ENCODE measurements at regions not wholly inside any gene's neighbourhood (a gene's known extent, or its start where the extent isn't known, plus 50 kb on each side); places are given as distances from the start of the nearest gene placed in this dataset.

DNA sequence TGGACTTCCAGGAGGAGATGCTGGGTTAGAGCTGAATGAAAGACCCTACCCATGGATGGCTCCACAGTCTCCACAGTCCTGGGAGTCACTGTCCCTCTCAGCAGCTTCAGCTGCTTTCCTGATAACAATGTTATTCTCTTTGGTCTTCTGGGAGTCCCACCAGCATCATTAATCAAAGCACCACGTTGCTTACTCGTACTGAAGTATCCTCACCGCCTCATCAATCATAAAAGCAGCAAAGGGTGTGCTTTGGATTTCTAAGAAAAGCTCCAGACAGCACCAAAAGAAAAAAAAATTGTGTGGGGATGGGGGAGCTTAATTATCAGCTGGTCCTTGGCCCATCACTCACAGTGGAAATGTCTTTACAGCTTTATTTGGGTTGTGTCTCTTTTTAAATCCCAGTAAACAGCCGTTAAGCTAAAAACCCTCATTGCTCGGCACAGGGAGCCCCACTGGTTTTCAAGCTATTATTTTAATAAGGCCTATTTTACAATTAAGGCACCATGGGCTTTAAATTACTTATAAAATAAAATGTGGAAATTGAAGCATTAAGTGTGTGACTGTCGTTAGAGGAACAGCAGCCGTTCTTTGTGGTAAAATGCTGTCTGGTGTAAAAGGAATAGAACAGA, 538.0 kb downstream of the EBF1 start:
- no peaks in the 10 kb centered on the region for H3K9me3 Mint-ChIP-seq
- H3K4me1 ChIP-seq (ENCODE audit: control insufficient read depth, insufficient read depth, low read length): no peaks in the 10 kb centered on the region
- H3K27me3 ChIP-seq (ENCODE audit: control insufficient read depth, insufficient read depth, low read length, poor library complexity, severe bottlenecking): no peaks in the 10 kb centered on the region
- no peaks in the 10 kb centered on the region for H3K36me3 ChIP-seq (ENCODE audit: control insufficient read depth, insufficient read depth, low read length)
- no peak overlapping the region for H3K27ac ChIP-seq (ENCODE audit: low read depth, low read length)
- no peak overlapping the region for H3K27ac Mint-ChIP-seq
- no peak for DNase-seq
- H3K4me3 Mint-ChIP-seq: no peak overlapping the region
- TF ChIP-seq, protein P1, sequence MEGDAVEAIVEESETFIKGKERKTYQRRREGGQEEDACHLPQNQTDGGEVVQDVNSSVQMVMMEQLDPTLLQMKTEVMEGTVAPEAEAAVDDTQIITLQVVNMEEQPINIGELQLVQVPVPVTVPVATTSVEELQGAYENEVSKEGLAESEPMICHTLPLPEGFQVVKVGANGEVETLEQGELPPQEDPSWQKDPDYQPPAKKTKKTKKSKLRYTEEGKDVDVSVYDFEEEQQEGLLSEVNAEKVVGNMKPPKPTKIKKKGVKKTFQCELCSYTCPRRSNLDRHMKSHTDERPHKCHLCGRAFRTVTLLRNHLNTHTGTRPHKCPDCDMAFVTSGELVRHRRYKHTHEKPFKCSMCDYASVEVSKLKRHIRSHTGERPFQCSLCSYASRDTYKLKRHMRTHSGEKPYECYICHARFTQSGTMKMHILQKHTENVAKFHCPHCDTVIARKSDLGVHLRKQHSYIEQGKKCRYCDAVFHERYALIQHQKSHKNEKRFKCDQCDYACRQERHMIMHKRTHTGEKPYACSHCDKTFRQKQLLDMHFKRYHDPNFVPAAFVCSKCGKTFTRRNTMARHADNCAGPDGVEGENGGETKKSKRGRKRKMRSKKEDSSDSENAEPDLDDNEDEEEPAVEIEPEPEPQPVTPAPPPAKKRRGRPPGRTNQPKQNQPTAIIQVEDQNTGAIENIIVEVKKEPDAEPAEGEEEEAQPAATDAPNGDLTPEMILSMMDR (conservative IDR thresholded peaks at IDR 0.05): no peak
- H3K4me1 Mint-ChIP-seq: no peaks in the 10 kb centered on the region
- no peaks in the 10 kb centered on the region for H3K36me3 Mint-ChIP-seq (ENCODE audit: low read depth)
- H3K9ac ChIP-seq (ENCODE audit: extremely low read depth, low read length, poor library complexity, severe bottlenecking): no peak overlapping the region
- H3K27me3 Mint-ChIP-seq (ENCODE audit: insufficient read depth): no peaks in the 10 kb centered on the region
- H3K9me3 ChIP-seq (ENCODE audit: control insufficient read depth, low read length): no peaks in the 10 kb centered on the region
- H3K4me3 ChIP-seq (ENCODE audit: low read length): no peak overlapping the region
- 90% methylated on average over 7 of the region's 7 CpGs; no CpG with 5 or more reads in 1 of the 2 experiments for WGBS, 2 experiments (ENCODE audit: insufficient coverage in 1 of 2, insufficient read length in 1 of 2)

DNA sequence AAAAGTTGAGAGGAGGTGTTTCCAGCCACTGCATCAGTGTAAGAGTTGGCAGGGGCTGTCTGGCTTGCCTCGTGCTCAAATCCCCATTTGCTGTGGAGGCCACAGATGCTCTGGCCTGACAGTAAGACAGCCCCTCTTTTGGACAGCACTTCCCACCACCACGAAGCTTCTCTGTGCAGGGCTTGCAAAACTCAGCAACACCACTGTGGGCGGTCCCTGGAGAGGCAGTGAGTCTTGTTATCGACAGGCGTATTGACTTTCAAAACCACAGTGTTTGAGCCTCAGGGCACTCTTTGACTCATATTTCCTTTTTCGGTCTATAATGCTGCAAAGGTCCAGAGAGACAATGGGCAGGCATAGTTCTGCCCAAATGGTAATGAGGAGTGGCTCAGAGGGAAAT, 539.5 kb downstream of the EBF1 start:
- H3K27me3 Mint-ChIP-seq (ENCODE audit: insufficient read depth): no peaks in the 10 kb centered on the region
- Histone ChIP-seq H3K27me3 (ENCODE audit: control insufficient read depth, insufficient read depth, low read length, poor library complexity, severe bottlenecking) (no peaks in the 10 kb centered on the region), H3K4me3 (ENCODE audit: low read length) (no peak overlapping the region), H3K4me1 (ENCODE audit: control insufficient read depth, insufficient read depth, low read length) (no peaks in the 10 kb centered on the region), H3K9me3 (ENCODE audit: control insufficient read depth, low read length) (no peaks in the 10 kb centered on the region), H3K36me3 (ENCODE audit: control insufficient read depth, insufficient read depth, low read length) (no peaks in the 10 kb centered on the region), H3K9ac (ENCODE audit: extremely low read depth, low read length, poor library complexity, severe bottlenecking) (no peak overlapping the region), H3K27ac (ENCODE audit: low read depth, low read length) (no peak overlapping the region)
- TF ChIP-seq, protein P1 (conservative IDR thresholded peaks at IDR 0.05): no peak
- H3K9me3 Mint-ChIP-seq: no peaks in the 10 kb centered on the region
- 80 to 90% methylated on average over 5 to 6 of the region's 6 CpGs for WGBS, 2 experiments (ENCODE audit: insufficient coverage in 1 of 2, insufficient read length in 1 of 2)
- no peaks in the 10 kb centered on the region for H3K36me3 Mint-ChIP-seq (ENCODE audit: low read depth)
- H3K4me3 Mint-ChIP-seq: no peak overlapping the region
- no peak overlapping the region for H3K27ac Mint-ChIP-seq
- no peaks in the 10 kb centered on the region for H3K4me1 Mint-ChIP-seq
- no peak for DNase-seq

DNA sequence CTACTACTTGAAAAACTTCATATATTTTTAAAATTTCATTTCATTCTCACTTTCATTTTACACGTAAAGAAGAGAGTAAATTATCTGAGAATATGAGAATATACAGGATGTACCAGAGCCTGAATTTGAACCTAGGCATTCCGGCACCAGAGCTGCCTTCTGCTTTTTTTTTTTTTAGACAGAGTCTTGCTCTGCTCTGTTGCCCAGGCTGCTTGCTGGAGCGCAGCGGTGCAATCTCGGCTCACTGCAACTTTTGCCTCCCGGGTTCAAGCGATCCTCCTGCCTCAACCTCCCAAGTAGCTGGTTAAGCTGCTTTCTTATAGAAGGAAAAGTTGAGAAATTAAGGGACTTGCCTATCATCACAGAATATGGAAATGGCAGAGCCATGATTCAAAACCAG, 540.1 kb downstream of the EBF1 start:
- no peak for DNase-seq
- no peaks in the 10 kb centered on the region for H3K9me3 Mint-ChIP-seq
- Histone ChIP-seq H3K4me3 (ENCODE audit: low read length) (no peak overlapping the region), H3K36me3 (ENCODE audit: control insufficient read depth, insufficient read depth, low read length) (no peaks in the 10 kb centered on the region), H3K27ac (ENCODE audit: low read depth, low read length) (no peak overlapping the region), H3K9ac (ENCODE audit: extremely low read depth, low read length, poor library complexity, severe bottlenecking) (no peak overlapping the region), H3K4me1 (ENCODE audit: control insufficient read depth, insufficient read depth, low read length) (no peaks in the 10 kb centered on the region), H3K9me3 (ENCODE audit: control insufficient read depth, low read length) (no peaks in the 10 kb centered on the region), H3K27me3 (ENCODE audit: control insufficient read depth, insufficient read depth, low read length, poor library complexity, severe bottlenecking) (no peaks in the 10 kb centered on the region)
- WGBS, 2 experiments (ENCODE audit: insufficient coverage in 1 of 2, insufficient read length in 1 of 2): 82 to 90% methylated on average over 1 to 7 of the region's 7 CpGs
- TF ChIP-seq, protein P1 (conservative IDR thresholded peaks at IDR 0.05): no peak
- H3K4me3 Mint-ChIP-seq: no peak overlapping the region
- no peak overlapping the region for H3K27ac Mint-ChIP-seq
- no peaks in the 10 kb centered on the region for H3K27me3 Mint-ChIP-seq (ENCODE audit: insufficient read depth)
- H3K36me3 Mint-ChIP-seq (ENCODE audit: low read depth): no peaks in the 10 kb centered on the region
- H3K4me1 Mint-ChIP-seq: no peaks in the 10 kb centered on the region

Data from endodermal cell (in vitro differentiated cells).